Right hindlimb (tissue), 1 donor: ENCODE measurements at regions not wholly inside any gene's neighbourhood (a gene's known extent, or its start where the extent isn't known, plus 50 kb on each side); places are given as distances from the start of the nearest gene placed in this dataset.
"Not testable (repeated sequence)": the region's sequence is repeated elsewhere in the genome, so short reads cannot be mapped to it uniquely, and the experiment has no call there.

Experiments
- DNase-seq: peaks from one replicate; pipeline ENCODE4 v3.0.0-alpha.2; 2018

- DNase-seq = no peak
These were observed 93.2 kb upstream of the TNFSF4 start for GRCh38 chr1:173300061-173301044.

- no peak for DNase-seq
These were observed 94.4 kb upstream of the TNFSF4 start for GRCh38 chr1:173301507-173301906.

GRCh38 chr1:173302366-173302765 lies 95.2 kb upstream of the TNFSF4 start:
- DNase-seq = no peak

DNA sequence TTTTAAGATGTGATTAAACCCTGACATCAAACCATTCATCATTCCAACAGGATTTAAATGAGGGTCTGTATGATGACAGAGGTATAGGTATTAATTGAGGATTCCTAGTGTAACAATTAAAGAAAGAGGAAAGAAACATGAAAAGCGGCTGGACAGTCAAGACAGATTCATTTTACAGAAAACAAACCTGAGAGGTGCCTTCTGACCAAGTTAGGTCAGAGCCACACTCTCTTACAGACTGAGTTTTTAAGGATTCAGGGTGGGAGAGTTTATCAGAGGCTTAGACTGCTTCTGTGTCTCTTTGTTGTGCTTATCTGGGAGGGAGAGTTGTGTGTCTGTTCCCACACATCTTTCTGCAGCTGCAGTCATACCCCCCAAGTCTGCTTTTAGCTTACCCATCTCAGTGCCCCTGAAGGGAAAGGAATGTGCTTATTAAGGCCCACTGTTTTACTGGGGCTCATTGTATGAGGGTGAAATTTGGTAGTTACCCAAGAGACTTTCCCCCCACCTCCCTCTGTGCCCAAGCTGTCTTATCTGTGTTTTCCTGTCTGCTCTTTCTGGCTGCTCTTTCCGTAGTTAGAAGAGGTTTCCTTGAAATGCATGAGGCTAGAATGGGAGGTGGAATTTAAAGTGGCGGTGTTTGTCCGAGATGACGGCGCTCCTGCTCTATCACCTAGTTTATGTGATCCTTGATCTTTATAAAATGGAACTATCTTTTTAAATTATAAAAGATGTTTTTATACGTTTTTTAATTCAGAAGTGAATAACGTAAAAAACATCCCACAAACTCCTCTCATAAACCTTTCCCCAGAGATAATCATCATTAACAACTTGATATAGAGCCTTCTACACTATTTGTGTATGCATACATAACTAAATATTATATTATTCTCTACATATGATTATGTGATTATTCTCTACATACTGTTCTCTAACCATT lies 96.0 kb upstream of the TNFSF4 start:
- DNase-seq = no peak

DNA sequence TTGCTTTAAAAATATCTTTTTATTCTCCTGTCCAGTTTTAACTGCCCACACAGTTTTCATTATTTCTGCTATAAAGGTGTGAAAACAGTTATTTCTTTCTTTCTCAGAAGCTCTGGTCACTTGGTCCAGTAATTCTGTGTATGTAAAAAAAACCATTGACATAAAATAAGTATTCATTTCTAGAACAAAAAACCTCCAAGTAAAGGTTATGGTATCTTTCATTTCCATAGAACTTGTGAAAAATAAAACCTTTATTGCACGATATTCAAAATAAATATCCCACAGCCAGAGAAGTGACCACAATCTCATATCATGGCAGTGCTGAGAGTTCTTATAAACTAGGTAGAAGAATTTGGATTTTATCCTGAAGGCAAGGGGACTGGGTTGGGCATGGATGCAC lies 96.9 kb upstream of the TNFSF4 start:
- no peak for DNase-seq

DNA sequence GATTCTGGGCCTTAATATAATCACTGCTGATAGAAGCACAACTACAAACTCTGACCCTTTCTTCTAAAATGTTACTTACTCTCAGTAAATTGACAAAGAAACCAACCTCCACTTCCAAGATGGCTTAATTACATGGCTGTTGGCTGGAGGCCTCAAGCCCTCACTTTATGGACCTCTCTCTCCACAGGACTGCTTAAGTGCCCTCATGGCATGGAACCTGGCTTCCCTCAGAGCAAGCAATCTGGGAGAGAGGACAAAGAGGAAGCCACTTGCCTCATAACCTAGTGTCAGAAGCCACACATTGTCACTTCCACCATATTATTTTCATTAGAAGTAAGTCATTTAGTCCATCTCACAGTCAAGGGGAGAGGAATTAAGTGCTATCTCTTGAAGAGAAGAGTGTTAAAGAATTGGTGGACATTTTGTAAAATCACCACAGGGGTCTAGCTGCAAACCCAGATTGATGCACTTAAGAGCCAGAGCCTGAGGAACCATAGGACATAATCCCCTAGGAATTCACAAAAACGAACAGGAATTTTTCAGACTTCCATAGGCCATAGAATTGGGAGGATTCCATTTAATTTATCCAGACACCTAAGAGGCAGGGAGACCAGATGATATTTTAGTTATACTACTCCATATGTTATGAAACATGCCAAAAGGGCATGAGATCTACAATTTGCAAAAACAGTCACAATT lies 97.5 kb upstream of the TNFSF4 start:
- DNase-seq = no peak

DNA sequence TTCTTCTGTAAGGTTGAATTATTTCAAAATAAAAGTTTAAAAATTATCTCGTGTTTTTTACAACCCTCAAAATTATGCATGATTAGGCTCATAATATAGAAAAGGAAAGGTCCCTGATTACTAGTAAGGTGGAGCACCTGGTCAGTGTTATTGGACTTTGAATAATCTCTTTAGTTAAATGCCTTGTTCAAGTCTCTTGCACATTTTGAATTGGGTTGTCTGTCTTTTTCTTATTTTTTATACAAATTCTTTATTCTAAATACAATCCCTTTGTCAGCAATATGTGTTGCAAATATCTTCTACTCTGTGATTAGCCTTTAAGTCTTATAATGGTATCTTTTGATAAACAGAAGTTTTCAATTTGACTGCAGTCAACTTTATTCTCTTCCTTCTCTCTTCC lies 100.7 kb upstream of the TNFSF4 start:
- no peak for DNase-seq

GRCh38 chr1:173314656-173315055 lies 107.5 kb upstream of the TNFSF4 start:
- no peak for DNase-seq

DNA sequence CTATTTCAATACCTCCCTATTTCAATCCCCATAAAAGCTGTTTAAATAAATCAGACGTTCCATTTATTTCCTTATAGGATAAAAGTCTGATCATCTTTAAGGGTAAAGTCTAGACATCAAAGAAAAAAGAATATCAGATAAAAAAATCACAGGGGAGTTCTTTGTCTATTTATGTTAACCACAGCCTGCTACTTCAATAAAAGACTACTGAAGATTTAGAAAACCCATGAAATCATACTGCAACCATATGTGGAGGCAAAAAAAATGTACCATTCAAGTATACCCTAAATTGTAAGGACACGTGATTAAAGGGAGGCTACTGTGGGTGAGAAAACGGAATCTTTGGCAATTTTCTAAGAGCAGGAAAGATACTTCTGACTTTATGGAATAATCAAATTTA lies 108.2 kb upstream of the TNFSF4 start:
- DNase-seq = no peak

- DNase-seq = no peak
These were observed 111.7 kb upstream of the TNFSF4 start for GRCh38 chr1:173318788-173319187.

- not testable (repeated sequence) for DNase-seq
These were observed 117.2 kb upstream of the TNFSF4 start for GRCh38 chr1:173324352-173324751.

DNA sequence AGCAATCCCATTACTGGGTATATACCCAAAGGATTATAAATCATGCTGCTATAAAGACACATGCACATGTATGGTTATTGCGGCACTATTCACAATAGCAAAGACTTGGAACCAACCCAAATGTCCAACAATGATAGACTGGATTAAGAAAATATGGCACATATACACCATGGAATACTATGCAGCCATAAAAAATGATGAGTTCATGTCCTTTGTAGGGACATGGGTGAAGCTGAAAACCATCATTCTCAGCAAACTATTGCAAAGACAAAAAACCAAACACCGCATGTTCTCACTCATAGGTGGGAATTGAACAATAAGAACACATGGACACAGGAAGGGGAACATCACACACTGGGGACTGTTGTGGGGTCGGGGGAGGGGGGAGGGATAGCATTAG lies 120.9 kb upstream of the TNFSF4 start:
- DNase-seq = not testable (repeated sequence)

DNA sequence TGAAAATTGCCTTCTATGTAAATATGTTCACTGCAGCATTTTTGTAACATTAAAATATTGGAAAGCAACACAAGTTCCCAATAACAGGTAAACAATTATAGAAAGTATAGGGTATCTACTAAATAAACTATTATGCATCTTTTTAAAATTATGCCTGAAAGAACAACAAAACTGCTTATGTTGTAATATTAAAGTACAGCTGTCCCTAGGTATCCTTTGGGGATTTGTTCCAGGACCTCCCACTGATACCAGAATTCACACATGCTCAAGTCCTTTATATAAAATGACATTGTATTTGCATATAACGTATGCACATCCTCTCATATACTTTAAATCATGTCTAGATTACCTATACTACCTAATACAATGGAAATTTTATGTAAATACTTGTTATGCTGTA lies 121.8 kb upstream of the TNFSF4 start:
- DNase-seq = no peak

- DNase-seq = no peak
These were observed 122.6 kb upstream of the TNFSF4 start for GRCh38 chr1:173329726-173330125.

GRCh38 chr1:173330149-173330951 lies 123.2 kb upstream of the TNFSF4 start:
- DNase-seq = no peak

DNA sequence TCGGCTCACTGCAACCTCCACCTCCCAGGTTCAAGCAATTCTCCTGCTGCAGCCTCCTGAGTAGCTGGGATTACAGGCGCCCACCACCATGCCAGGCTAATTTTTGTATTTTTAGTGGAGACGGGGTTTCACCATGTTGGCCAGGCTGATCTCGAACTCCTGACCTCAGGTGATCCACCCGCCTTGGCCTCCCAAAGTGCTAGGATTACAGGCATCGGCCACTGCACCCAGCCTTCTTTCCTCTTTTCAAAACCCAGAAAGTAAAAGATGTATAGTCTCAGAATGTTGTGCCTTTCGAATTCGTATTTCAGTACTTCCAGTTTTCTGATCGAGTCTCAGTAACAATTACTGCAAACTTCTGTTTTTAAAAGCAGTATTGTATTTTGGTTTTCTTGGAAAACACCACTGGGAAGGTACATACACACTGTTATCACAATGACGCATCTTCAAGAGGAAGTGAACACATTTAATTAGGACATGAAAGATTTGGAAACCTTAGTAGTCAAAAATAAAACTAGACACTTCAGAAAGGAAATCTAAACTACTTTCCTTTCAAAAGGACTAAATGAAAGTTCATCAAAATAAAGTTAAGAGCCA lies 123.9 kb upstream of the TNFSF4 start:
- DNase-seq = not testable (repeated sequence)

- DNase-seq = no peak
These were observed 124.9 kb upstream of the TNFSF4 start for GRCh38 chr1:173332026-173332425.

DNA sequence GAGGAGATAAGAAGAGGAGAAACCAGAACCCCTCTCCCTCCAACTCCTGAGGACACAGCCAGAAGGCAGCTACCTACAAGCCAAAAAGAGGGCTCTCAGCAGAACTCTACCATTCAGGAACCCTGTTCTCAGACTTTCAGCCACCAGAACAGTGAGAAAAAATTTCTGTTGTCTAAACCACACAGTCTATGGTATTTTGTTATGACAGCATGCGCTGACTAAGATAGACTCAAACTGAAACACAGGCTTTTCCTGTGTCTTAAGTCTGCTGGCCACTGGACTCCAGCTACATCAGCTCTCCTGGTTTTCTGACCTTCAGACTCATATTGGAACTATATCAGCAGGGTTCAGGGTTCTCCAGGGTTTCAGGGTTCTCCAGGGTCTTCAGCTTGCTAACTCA lies 126.5 kb upstream of the TNFSF4 start:
- DNase-seq = no peak

- no peak for DNase-seq
These were observed 130.0 kb upstream of the TNFSF4 start for GRCh38 chr1:173337126-173337525.

DNA sequence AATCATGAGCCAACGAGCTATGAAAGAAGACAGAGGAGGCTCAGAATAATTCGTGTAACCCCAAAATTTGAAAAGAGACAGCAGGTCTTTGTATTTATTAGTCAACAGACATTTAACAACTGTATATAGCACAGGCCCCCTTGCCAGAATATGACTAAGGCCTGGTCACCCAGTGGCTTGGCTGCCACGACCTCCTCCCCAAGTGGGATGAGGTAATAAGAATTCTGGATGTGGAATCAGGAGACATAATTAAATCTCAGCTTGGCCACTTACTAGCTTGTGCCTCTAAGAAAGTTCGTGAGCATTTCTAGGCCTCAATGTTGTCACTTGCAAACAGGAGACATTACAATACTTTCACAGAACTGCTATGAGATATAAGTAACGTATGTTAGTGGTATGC lies 134.2 kb upstream of the TNFSF4 start:
- peak; percentile 27 for DNase-seq

DNA sequence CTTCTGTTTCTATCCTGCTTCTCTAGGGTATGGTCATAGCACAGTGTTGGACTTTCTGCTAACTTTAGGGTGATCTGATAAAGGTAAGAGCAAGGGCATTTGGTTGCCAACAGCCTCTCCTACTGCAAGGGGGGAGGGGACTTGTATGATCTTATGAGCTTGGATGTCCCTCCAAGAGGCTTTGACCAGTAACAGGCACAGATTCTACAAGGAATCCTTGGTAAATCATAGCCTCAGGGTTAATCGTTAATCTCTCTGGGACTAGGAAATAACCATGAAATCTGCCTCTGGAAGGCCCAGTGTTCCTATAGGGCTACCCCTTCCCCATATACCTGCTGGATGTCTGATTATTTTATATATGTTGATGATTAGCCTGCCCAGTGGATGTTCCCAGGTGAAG lies 134.8 kb upstream of the TNFSF4 start:
- DNase-seq = no peak

- DNase-seq = no peak
These were observed 134.4 kb upstream of the PRDX6 start for GRCh38 chr1:173342736-173343135.
